ENCODE measurements at regions not wholly inside any gene's neighbourhood (a gene's known extent, or its start where the extent isn't known, plus 50 kb on each side); places are given as distances from the start of the nearest gene placed in this dataset.
"Not testable (repeated sequence)": the region's sequence is repeated elsewhere in the genome, so short reads cannot be mapped to it uniquely, and the experiment has no call there.

DNA sequence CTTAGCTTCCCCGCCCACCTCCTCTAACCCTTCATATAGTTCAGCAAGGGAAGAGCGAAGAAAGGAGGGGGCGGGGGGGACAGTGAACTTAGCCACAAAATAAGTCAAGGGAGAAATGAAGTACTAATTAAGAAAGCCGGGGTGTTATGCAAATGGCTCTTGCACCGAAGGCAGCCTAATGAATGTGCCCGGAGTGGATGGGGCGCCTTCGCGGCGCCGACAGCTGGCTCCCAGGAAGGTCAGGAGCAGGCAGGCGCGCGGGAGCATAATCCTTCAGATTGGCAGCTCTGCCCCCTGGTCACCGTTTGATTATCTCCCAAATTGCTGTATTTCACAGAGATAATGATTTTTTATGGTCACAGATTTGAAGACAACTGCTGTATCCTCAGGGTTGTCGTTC, 395.1 kb downstream of the TFAP2B start:
- in situ Hi-C loops (cut with HindIII; ENCODE audit: low pct_ligation_motif_present, low sequenced_read_pairs), result no loop called here
- H3K36me3 ChIP-seq (replicated peaks), result no peaks in the 10 kb centered on the region
- H3K4me3 ChIP-seq (ENCODE audit: low read depth, low read length), result peak overlapping the region; percentile 15
- TF ChIP-seq, protein P1, sequence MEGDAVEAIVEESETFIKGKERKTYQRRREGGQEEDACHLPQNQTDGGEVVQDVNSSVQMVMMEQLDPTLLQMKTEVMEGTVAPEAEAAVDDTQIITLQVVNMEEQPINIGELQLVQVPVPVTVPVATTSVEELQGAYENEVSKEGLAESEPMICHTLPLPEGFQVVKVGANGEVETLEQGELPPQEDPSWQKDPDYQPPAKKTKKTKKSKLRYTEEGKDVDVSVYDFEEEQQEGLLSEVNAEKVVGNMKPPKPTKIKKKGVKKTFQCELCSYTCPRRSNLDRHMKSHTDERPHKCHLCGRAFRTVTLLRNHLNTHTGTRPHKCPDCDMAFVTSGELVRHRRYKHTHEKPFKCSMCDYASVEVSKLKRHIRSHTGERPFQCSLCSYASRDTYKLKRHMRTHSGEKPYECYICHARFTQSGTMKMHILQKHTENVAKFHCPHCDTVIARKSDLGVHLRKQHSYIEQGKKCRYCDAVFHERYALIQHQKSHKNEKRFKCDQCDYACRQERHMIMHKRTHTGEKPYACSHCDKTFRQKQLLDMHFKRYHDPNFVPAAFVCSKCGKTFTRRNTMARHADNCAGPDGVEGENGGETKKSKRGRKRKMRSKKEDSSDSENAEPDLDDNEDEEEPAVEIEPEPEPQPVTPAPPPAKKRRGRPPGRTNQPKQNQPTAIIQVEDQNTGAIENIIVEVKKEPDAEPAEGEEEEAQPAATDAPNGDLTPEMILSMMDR (IDR thresholded peaks at IDR 0.05; ENCODE audit: low read depth, low read length, missing control alignments), result no peak
- no peak for DNase-seq
- no peak overlapping the region for H3K27ac ChIP-seq
- H3K27me3 ChIP-seq (replicated peaks), result no peaks in the 10 kb centered on the region

DNA sequence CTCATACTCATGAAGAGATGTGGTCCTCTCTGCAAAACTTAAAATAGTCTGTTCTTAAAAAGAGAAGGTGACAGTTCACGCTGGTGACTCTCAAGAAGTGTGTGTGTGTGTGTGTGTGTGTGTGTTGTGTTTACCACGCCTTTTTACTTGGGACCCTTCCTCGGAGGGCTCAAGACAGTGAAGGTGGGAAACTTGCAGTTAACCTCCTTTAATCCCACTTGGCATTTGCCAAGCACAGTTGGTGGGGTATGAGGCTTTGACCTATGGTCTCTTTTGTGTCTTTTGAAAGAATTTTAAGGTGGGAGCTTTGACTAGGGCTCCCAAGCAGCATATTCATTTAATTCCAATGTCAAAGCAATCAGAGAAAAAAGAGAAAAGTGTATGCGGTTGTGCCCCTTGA, 395.8 kb downstream of the TFAP2B start:
- in situ Hi-C loops (cut with HindIII; ENCODE audit: low pct_ligation_motif_present, low sequenced_read_pairs), result no loop called here
- Histone ChIP-seq H3K36me3 (replicated peaks) (no peaks in the 10 kb centered on the region), H3K4me3 (ENCODE audit: low read depth, low read length) (no peak overlapping the region), H3K27ac (no peak overlapping the region), H3K27me3 (replicated peaks) (no peaks in the 10 kb centered on the region)
- TF ChIP-seq, protein P1 (IDR thresholded peaks at IDR 0.05; ENCODE audit: low read depth, low read length, missing control alignments), result no peak
- DNase-seq, result no peak

GRCh38 chr6:51218181-51218580, 399.5 kb downstream of the TFAP2B start:
- Histone ChIP-seq H3K27ac (no peak overlapping the region), H3K36me3 (replicated peaks) (no peaks in the 10 kb centered on the region), H3K4me3 (ENCODE audit: low read depth, low read length) (no peak overlapping the region), H3K27me3 (replicated peaks) (no peaks in the 10 kb centered on the region)
- in situ Hi-C loops (cut with HindIII; ENCODE audit: low pct_ligation_motif_present, low sequenced_read_pairs), result no loop called here
- TF ChIP-seq, protein P1 (IDR thresholded peaks at IDR 0.05; ENCODE audit: low read depth, low read length, missing control alignments), result no peak
- no peak for DNase-seq

DNA sequence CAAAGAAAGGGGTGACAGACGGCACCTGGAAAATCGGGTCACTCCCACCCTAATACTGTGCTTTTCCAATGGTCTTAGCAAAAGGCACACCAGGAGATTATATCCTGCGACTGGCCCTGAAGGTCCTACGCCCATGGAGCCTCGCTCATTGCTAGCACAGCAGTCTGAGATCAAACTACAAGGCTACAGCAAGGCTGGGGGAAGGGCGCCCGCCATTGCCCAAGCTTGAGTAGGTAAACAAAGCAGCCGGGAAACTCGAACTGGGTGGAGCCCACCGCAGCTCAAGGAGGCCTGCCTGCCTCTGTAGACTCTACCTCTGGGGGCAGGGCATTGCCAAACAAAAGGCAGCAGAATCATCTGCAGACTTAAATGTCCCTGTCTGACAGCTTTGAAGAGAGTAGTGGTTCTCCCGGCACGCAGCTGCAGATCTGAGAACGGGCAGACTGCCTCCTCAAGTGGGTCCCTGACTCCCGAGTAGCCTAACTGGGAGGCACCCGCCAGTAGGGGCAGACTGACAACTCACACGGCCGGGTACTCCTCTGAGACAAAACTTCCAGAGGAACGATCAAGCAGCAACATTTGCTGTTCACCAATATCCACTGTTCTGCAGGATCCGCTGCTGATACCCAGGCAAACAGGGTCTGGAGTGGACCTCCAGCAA, 406.0 kb downstream of the TFAP2B start:
- H3K36me3 ChIP-seq (replicated peaks); H3K27me3 ChIP-seq (replicated peaks); DNase-seq; H3K27ac ChIP-seq; H3K4me3 ChIP-seq (ENCODE audit: low read depth, low read length); in situ Hi-C loops (cut with HindIII; ENCODE audit: low pct_ligation_motif_present, low sequenced_read_pairs): not testable (repeated sequence)

DNA sequence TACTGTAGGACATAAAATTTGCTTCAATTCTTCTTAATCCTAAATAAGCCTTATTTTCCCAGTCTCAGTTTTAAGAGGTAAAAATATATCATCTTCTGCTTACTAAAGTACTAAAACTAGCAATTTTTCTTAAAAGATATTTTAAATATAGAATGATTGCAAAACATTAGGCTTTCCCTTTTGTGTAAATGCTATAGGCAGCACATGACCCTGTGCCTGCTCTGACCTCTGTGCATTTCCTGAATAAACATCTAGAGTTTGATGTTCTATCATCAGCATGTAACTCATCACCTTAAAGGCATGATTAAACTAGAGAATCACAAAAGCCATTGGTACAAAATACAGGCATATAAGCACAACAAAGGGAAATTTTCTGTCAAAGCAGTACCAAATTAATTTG, 422.7 kb downstream of the TFAP2B start:
- TF ChIP-seq, protein P1 (IDR thresholded peaks at IDR 0.05; ENCODE audit: low read depth, low read length, missing control alignments), result no peak
- in situ Hi-C loops (cut with HindIII; ENCODE audit: low pct_ligation_motif_present, low sequenced_read_pairs), result no loop called here
- no peaks in the 10 kb centered on the region for H3K27me3 ChIP-seq (replicated peaks)
- H3K27ac ChIP-seq, result no peak overlapping the region
- DNase-seq, result no peak
- H3K4me3 ChIP-seq (ENCODE audit: low read depth, low read length), result no peak overlapping the region
- no peaks in the 10 kb centered on the region for H3K36me3 ChIP-seq (replicated peaks)

DNA sequence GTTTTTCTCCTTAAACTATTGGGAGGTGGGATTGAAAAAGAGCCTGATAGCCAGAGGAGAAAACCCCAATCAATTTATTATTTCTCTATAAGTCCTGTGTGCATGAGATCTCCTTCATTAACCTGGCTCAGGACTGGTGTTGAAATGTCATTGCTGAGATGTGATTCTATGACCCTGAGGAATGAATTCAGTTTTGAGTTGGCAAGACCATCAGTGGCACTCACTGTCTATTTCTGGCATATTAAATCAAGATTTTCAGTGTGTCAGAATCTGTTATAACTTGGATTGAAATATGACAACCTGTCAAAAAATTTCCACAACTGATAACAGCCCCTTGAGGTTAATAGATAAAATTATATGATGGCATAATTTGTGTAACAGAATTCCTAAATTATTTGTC, 431.1 kb downstream of the TFAP2B start:
- no peak for DNase-seq
- in situ Hi-C loops (cut with HindIII; ENCODE audit: low pct_ligation_motif_present, low sequenced_read_pairs), result no loop called here
- TF ChIP-seq, protein P1 (IDR thresholded peaks at IDR 0.05; ENCODE audit: low read depth, low read length, missing control alignments), result no peak
- Histone ChIP-seq H3K4me3 (ENCODE audit: low read depth, low read length) (no peak overlapping the region), H3K27me3 (replicated peaks) (no peaks in the 10 kb centered on the region), H3K36me3 (replicated peaks) (no peaks in the 10 kb centered on the region), H3K27ac (no peak overlapping the region)

All from brain microvascular endothelial cell (primary cell).